Osteocyte (in vitro differentiated cells): ENCODE measurements at regions not wholly inside any gene's neighbourhood (a gene's known extent, or its start where the extent isn't known, plus 50 kb on each side); places are given as distances from the start of the nearest gene placed in this dataset.

Experiments
- DNase-seq: peaks from one replicate; pipeline ENCODE4 v3.0.0; 2021; ENCODE audit warnings: mixed read lengths; ENCODE audit not compliant: unreplicated experiment; ENCODE audit errors: extremely low spot score
- H3K27ac Mint-ChIP-seq: one replicate; pipeline ENCODE4 v1.8.0; 2021; ENCODE audit warnings: mild to moderate bottlenecking, mixed read lengths; ENCODE audit not compliant: unreplicated experiment
- H3K27me3 Mint-ChIP-seq: one replicate; pipeline ENCODE4 v1.8.0; 2021; ENCODE audit warnings: mixed read lengths; ENCODE audit not compliant: unreplicated experiment
- H3K36me3 Mint-ChIP-seq: one replicate; pipeline ENCODE4 v1.8.0; 2021; ENCODE audit warnings: mixed read lengths; ENCODE audit not compliant: unreplicated experiment
- H3K4me1 Mint-ChIP-seq: one replicate; pipeline ENCODE4 v1.8.0; 2021; ENCODE audit warnings: mixed read lengths; ENCODE audit not compliant: unreplicated experiment
- H3K4me3 Mint-ChIP-seq: one replicate; pipeline ENCODE4 v1.8.0; 2021; ENCODE audit warnings: mild to moderate bottlenecking, moderate library complexity, mixed read lengths; ENCODE audit not compliant: unreplicated experiment
- H3K9me3 Mint-ChIP-seq: one replicate; pipeline ENCODE4 v1.8.0; 2021; ENCODE audit warnings: mixed read lengths; ENCODE audit not compliant: unreplicated experiment
- TF ChIP-seq, protein P1 (sequence below): fragments of 200-600 bp; sonication (generic); IDR thresholded peaks from 2 replicates; pipeline ENCODE4 v1.5.0; 2021; ENCODE audit warnings: antibody characterized with exemption, mild to moderate bottlenecking, moderate library complexity

DNA sequence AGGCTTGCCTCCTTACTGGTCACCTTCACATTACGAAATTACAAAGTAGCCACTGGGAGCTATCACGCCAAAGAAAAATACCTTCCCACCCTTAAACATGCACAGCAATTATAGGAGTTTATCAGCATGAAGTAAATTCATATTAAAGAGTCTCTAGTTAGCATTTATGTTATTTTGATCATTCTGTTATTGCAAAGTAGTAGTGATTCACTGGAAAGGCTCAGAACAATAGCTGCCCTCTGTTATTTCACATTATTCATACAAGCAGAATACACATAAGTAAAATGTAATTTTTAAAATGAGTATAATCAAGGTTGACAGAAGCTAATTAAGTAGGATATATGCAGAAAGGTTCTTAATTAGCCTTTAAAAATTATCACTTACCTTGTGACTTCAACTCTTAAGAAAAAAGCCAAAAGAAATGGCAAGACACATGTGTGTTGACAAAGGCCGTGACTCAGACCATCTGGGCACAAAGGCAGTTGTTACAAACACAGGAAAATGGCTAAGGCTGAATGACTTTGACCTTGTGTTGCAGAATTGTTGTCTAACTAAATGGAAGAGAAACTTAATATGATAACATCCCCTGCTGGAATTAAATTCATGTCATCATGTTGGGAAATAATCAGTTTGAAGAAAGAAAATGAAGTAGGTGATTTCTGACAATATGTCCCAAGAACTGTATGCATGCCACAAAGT lies 108.3 kb downstream of the ARL6IP6 start:
- TF ChIP-seq, protein P1, sequence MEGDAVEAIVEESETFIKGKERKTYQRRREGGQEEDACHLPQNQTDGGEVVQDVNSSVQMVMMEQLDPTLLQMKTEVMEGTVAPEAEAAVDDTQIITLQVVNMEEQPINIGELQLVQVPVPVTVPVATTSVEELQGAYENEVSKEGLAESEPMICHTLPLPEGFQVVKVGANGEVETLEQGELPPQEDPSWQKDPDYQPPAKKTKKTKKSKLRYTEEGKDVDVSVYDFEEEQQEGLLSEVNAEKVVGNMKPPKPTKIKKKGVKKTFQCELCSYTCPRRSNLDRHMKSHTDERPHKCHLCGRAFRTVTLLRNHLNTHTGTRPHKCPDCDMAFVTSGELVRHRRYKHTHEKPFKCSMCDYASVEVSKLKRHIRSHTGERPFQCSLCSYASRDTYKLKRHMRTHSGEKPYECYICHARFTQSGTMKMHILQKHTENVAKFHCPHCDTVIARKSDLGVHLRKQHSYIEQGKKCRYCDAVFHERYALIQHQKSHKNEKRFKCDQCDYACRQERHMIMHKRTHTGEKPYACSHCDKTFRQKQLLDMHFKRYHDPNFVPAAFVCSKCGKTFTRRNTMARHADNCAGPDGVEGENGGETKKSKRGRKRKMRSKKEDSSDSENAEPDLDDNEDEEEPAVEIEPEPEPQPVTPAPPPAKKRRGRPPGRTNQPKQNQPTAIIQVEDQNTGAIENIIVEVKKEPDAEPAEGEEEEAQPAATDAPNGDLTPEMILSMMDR = no peak
- no peak overlapping the region for H3K27ac Mint-ChIP-seq

DNA sequence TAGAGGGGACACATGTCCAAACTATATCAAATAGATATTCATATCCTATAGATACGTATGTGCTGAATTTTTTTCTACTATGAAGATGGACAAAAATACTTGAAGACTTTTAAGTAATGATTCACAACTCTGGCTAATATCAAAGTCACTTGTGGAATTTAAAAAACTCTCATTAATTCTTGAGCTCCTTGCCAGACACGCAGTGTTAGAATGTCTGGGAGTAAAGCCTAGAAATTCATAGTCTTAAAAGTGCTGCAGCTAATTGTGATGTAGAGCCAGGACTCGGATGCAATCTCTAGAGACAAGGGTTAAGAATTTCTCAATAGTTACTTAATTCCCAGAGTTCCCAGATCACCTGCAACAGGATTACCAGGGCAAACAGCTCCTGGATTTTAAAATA lies 107.4 kb downstream of the ARL6IP6 start:
- no peak for DNase-seq
- no peaks in the 10 kb centered on the region for H3K36me3 Mint-ChIP-seq
- peaks cover 4% of the 10 kb centered on the region for H3K27me3 Mint-ChIP-seq
- no peak overlapping the region for H3K4me3 Mint-ChIP-seq
- H3K9me3 Mint-ChIP-seq = no peaks in the 10 kb centered on the region
- no peaks in the 10 kb centered on the region for H3K4me1 Mint-ChIP-seq
- H3K27ac Mint-ChIP-seq = no peak overlapping the region
- TF ChIP-seq, protein P1 = no peak

More for the DNA sequence above, 108.3 kb downstream of the ARL6IP6 start:
- Mint-ChIP-seq H3K4me1 (no peaks in the 10 kb centered on the region), H3K4me3 (no peak overlapping the region), H3K9me3 (no peaks in the 10 kb centered on the region), H3K36me3 (no peaks in the 10 kb centered on the region), H3K27me3 (peaks cover 4% of the 10 kb centered on the region)
- DNase-seq = no peak

DNA sequence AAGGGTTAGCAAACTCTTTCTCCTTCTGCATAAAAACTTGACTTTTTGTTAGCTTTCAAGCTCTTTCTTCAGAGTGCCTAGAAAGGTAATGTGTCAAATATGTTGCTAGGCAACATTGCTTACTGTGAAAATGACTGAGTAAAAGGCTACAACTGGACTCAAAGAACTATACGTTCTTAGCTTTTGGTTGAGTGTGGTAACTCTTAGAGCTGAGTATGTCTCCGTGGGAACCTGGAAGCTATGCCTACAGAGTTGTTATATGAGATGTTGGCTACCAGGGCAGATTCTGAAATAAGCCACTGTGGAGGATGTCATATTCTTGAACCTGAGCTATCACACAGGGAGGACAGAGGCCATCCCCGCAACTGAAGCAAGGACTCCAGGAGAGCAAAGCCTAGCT lies 105.5 kb downstream of the ARL6IP6 start:
- H3K36me3 Mint-ChIP-seq = no peaks in the 10 kb centered on the region
- TF ChIP-seq, protein P1 = no peak
- H3K27ac Mint-ChIP-seq = no peak overlapping the region
- H3K27me3 Mint-ChIP-seq = no peaks in the 10 kb centered on the region
- no peaks in the 10 kb centered on the region for H3K4me1 Mint-ChIP-seq
- H3K9me3 Mint-ChIP-seq = no peaks in the 10 kb centered on the region
- no peak overlapping the region for H3K4me3 Mint-ChIP-seq
- DNase-seq = no peak

DNA sequence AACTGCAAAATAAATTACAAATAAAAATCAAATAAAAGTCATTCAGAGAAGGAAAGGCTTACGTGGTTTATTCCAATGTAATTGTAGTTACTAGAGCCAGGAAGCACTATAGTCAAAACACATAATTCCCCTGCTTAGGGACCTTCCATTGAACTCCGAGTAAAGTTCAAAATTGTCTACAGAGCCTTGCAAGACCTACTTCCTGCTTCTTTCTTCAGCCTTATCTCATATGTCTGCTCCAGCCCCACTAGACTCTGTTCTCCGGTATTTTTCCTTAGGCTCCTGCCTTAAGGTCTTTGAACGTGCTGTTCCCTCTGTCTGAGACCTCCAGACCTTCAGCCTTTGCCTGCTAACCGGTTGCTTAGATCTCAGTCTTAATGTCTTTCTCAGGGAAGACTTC lies 104.3 kb downstream of the ARL6IP6 start:
- DNase-seq = no peak
- no peak overlapping the region for H3K27ac Mint-ChIP-seq
- TF ChIP-seq, protein P1 = no peak
- no peaks in the 10 kb centered on the region for H3K27me3 Mint-ChIP-seq
- no peaks in the 10 kb centered on the region for H3K36me3 Mint-ChIP-seq
- no peaks in the 10 kb centered on the region for H3K9me3 Mint-ChIP-seq
- H3K4me3 Mint-ChIP-seq = no peak overlapping the region
- H3K4me1 Mint-ChIP-seq = no peaks in the 10 kb centered on the region

DNA sequence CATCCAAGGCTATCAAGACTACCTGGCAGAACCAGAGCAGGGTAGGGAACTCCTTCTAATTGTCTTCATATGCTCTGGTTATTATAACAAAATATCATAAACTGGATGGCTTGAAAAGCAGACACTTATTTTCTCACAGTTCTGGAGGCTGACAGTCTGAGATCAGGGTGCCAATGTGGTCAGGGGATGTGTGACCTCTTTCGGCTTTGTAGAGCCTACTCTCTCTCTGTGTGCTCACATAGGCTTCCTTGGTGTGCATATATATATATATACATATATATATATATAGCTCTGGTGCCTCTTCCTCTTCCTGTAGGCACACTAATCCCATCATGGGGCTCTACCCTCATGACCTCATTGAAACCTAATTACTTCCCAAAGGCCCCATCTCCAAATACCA lies 101.6 kb downstream of the ARL6IP6 start:
- TF ChIP-seq, protein P1 = no peak
- H3K36me3 Mint-ChIP-seq = no peaks in the 10 kb centered on the region

More for the DNA sequence above, 101.6 kb downstream of the ARL6IP6 start:
- Mint-ChIP-seq H3K27ac (no peak overlapping the region), H3K9me3 (no peaks in the 10 kb centered on the region), H3K4me3 (no peak overlapping the region), H3K27me3 (no peaks in the 10 kb centered on the region), H3K4me1 (no peaks in the 10 kb centered on the region)
- no peak for DNase-seq
